Tibial artery (tissue), 4 donors: ENCODE measurements at regions not wholly inside any gene's neighbourhood (a gene's known extent, or its start where the extent isn't known, plus 50 kb on each side); places are given as distances from the start of the nearest gene placed in this dataset.

ENCODE experiments used
- DNase-seq, 2 donors: peaks; one replicate each; pipeline ENCODE4 v3.0.0-alpha.2; 2019
- H3K27ac ChIP-seq, 2 donors: fragments of 200-600 bp; sonication (generic) in 1 of 2; 1 replicate in 1 of 2; 2 replicates in 1 of 2; pipeline ENCODE4 v1.5.1; 2018 to 2019; ENCODE audit warnings: mild to moderate bottlenecking in 1 of 2
- H3K27me3 ChIP-seq, 2 donors: fragments of 200-600 bp; sonication (generic) in 1 of 2; one replicate each; pipeline versions ENCODE4 v1.5.1 to v1.6.0; 2016 to 2019
- H3K36me3 ChIP-seq, 3 donors: fragments of 200-600 bp; sonication (generic) in 2 of 3; one replicate each; pipeline ENCODE4 v1.5.1; 2016 to 2019; ENCODE audit warnings: mild to moderate bottlenecking in 2 of 3
- H3K4me1 ChIP-seq, 4 donors: fragments of 200-600 bp; sonication (generic) in 2 of 4; 1 replicate in 3 of 4; 2 replicates in 1 of 4; pipeline ENCODE4 v1.5.1; 2016 to 2019
- H3K4me3 ChIP-seq, 2 donors: fragments of 200-600 bp; sonication (generic) in 1 of 2; 1 replicate in 1 of 2; 2 replicates in 1 of 2; pipeline ENCODE4 v1.5.1; 2018 to 2019; ENCODE audit warnings: mild to moderate bottlenecking in 2 of 2
- H3K9me3 ChIP-seq, 3 donors: fragments of 200-600 bp; sonication (generic) in 1 of 3; one replicate each; pipeline ENCODE4 v1.5.1; 2016 to 2019
- CTCF ChIP-seq, 2 experiments: fragments of 200-600 bp in 1 of 2; fragments of 450-650 bp in 1 of 2; IDR thresholded peaks; one replicate each; pipeline ENCODE4 v1.5.1; 2017 to 2019; ENCODE audit warnings: antibody characterized with exemption in 2 of 2, mild to moderate bottlenecking in 1 of 2, moderate library complexity in 1 of 2
- intact Hi-C: fragments of 100-400 bp; cut with DNase I; formaldehyde crosslinking; loops from one replicate; pipeline ENCODE4 v1.15.0; 2023; ENCODE audit warnings: low total_unique reads

DNA sequence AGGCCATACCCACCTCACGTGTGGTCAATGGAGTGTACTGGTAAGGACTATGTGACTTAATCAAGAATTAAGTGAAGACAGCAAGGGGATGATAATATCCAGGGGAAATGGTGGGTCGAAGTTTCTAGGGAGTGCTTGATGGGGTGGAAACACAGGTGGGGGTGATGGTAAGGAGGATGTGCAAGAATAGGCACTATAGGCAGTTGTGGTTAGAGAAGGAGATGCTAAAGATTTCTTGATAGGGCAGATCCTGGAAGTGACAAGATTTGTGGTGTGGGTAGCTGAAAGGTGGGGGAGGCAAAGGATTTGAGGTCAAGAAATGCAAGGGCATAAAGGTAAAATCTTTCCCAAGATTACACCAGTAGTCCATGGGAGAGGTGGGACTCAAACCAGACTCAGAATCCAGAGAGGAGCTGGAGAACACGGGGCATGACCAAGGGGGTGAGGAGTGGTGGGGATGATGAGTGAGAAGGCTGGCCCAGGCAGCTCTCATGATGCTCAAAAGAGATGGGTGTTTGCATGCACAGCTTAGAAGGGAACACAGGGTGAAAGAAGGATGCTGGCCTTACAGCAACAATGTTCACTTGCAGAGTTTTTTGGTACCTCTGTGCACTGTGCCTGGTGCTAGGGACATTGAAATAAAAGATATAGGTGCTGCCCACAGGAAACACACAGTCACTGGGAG is 78.4 kb downstream of the CCR1 start:
- H3K27me3 ChIP-seq = no peaks in the 10 kb centered on the region
- no peaks in the 10 kb centered on the region for H3K4me1 ChIP-seq
- no peak for DNase-seq
- no peaks in the 10 kb centered on the region for H3K36me3 ChIP-seq
- intact Hi-C loops = no loop called here
- no peak for TF ChIP-seq CTCF (IDR thresholded peaks at IDR 0.05)
- H3K4me3 ChIP-seq = no peak overlapping the region
- no peaks in the 10 kb centered on the region for H3K9me3 ChIP-seq
- H3K27ac ChIP-seq = no peak overlapping the region

- TF ChIP-seq CTCF (IDR thresholded peaks at IDR 0.05) = no peak
- H3K36me3 ChIP-seq = no peaks in the 10 kb centered on the region
- peaks cover 0 to 5% (median 0%) of the 10 kb centered on the region in 4 donors for H3K4me1 ChIP-seq
- intact Hi-C loops = no loop called here
- no peaks in the 10 kb centered on the region for H3K27me3 ChIP-seq
- DNase-seq = no peak
- no peak overlapping the region for H3K4me3 ChIP-seq
- H3K27ac ChIP-seq = no peak overlapping the region
- H3K9me3 ChIP-seq = no peaks in the 10 kb centered on the region
Observed at GRCh38 chr3:46127503-46127902, 80.6 kb downstream of the CCR1 start.

- H3K27ac ChIP-seq = no peak overlapping the region
- no peak for TF ChIP-seq CTCF (IDR thresholded peaks at IDR 0.05)
- no peaks in the 10 kb centered on the region for H3K36me3 ChIP-seq
- H3K27me3 ChIP-seq = no peaks in the 10 kb centered on the region
- intact Hi-C loops = no loop called here
- no peak overlapping the region for H3K4me3 ChIP-seq
- DNase-seq = peak in 1 of 2 donors; percentile 56
- no peaks in the 10 kb centered on the region for H3K9me3 ChIP-seq
- peaks cover 0 to 5% (median 0%) of the 10 kb centered on the region in 4 donors for H3K4me1 ChIP-seq
Observed at GRCh38 chr3:46124216-46125177, 83.6 kb downstream of the CCR1 start.

- H3K27ac ChIP-seq = no peak overlapping the region
- no peak overlapping the region for H3K4me3 ChIP-seq
- no peaks in the 10 kb centered on the region for H3K36me3 ChIP-seq
- H3K4me1 ChIP-seq = peaks cover 0 to 5% (median 0%) of the 10 kb centered on the region in 4 donors
- TF ChIP-seq CTCF (IDR thresholded peaks at IDR 0.05) = no peak
- H3K27me3 ChIP-seq = no peaks in the 10 kb centered on the region
- no peak for DNase-seq
- intact Hi-C loops = no loop called here
- no peaks in the 10 kb centered on the region for H3K9me3 ChIP-seq
Observed at GRCh38 chr3:46123646-46124045, 84.5 kb downstream of the CCR1 start.

DNA sequence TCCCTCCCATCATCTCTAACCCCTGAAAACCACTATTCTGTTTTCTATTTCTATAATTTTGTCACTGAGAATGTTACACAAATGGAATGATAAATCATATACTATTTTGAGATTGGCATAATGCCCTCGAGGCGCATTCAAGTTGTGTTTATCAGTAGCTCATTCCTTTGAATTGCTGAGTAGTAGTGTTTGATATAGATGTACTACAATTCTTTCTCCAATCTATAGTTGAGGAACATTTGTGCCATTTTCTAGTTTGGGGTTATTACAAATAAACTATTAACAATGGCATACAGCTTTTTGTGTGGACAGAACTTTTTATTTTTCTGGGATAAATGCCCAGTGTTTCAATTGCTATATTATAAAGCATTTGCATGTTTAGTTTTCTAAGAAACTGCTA is 86.0 kb downstream of the CCR1 start:
- intact Hi-C loops = no loop called here
- Histone ChIP-seq H3K4me3 (no peak overlapping the region), H3K27me3 (no peaks in the 10 kb centered on the region), H3K36me3 (no peaks in the 10 kb centered on the region), H3K27ac (no peak overlapping the region), H3K9me3 (no peaks in the 10 kb centered on the region), H3K4me1 (peaks cover 0 to 5% (median 0%) of the 10 kb centered on the region in 4 donors)
- no peak for DNase-seq
- TF ChIP-seq CTCF (IDR thresholded peaks at IDR 0.05) = no peak
